WTC11 (cell line): ENCODE measurements at regions not wholly inside any gene's neighbourhood (a gene's known extent, or its start where the extent isn't known, plus 50 kb on each side); places are given as distances from the start of the nearest gene placed in this dataset.

Source experiments
- ATAC-seq: fragments of 200-7000 bp; cut with Tn5 transposase; 2 replicates; pipeline ENCODE4 v1.10.0; 2021; ENCODE audit warnings: mild to moderate bottlenecking, moderate library complexity
- CTCF ChIA-PET: fragments of 300-600 bp; sonication (Branson Sonifier 250); formaldehyde crosslinking; loops from one replicate; lab custom pipeline; 2021; ENCODE audit warnings: antibody characterized with exemption; lab: Charles Lee
- POLR2A ChIA-PET: fragments of 350-600 bp; sonication (Branson Sonifier 250); formaldehyde crosslinking; loops from one replicate; lab custom pipeline; 2021; ENCODE audit warnings: antibody characterized with exemption; lab: Charles Lee
- DNase-seq: peaks from one replicate; pipeline ENCODE4 v3.0.0; 2021; ENCODE audit warnings: low spot score
- H3K27ac Mint-ChIP-seq: 2 replicates; pipeline ENCODE4 v1.8.0; 2021; ENCODE audit warnings: mixed read lengths
- H3K27me3 Mint-ChIP-seq: 2 replicates; pipeline ENCODE4 v1.8.0; 2021; ENCODE audit warnings: low read depth, mild to moderate bottlenecking, moderate library complexity, mixed read lengths
- H3K36me3 Mint-ChIP-seq: 2 replicates; pipeline ENCODE4 v1.8.0; 2021; ENCODE audit warnings: mixed read lengths
- H3K4me1 Mint-ChIP-seq: 2 replicates; pipeline ENCODE4 v1.8.0; 2022; ENCODE audit warnings: mixed read lengths
- H3K4me3 Mint-ChIP-seq: 2 replicates; pipeline ENCODE4 v1.8.0; 2021; ENCODE audit warnings: mild to moderate bottlenecking, moderate library complexity, mixed read lengths
- H3K9me3 Mint-ChIP-seq: 2 replicates; pipeline ENCODE4 v1.8.0; 2021; ENCODE audit warnings: mixed read lengths
- ATF6 ChIP-seq: sonication (generic); formaldehyde crosslinking; IDR thresholded peaks from 2 replicates; pipeline ENCODE4 v1.8.1; 2023; ENCODE audit warnings: mild to moderate bottlenecking, missing genetic modification reagents
- CBFB ChIP-seq: sonication (generic); formaldehyde crosslinking; IDR thresholded peaks from 2 replicates; pipeline ENCODE4 v1.8.1; 2022; ENCODE audit warnings: mild to moderate bottlenecking, low read depth, missing genetic modification reagents
- CREB1 ChIP-seq: sonication (generic); formaldehyde crosslinking; IDR thresholded peaks from 2 replicates; pipeline ENCODE4 v1.8.0; 2023; ENCODE audit warnings: mild to moderate bottlenecking, missing genetic modification reagents
- ESRRA ChIP-seq: sonication (generic); formaldehyde crosslinking; IDR thresholded peaks from 2 replicates; pipeline ENCODE4 v1.8.1; 2022; ENCODE audit warnings: mild to moderate bottlenecking, missing genetic modification reagents, borderline replicate concordance
- GABPB1 ChIP-seq: sonication (generic); formaldehyde crosslinking; IDR thresholded peaks from 2 replicates; pipeline ENCODE4 v1.8.1; 2023; ENCODE audit warnings: mild to moderate bottlenecking, missing genetic modification reagents
- IRF1 ChIP-seq: sonication (generic); formaldehyde crosslinking; IDR thresholded peaks from 2 replicates; pipeline ENCODE4 v1.8.0; 2023; ENCODE audit warnings: missing genetic modification reagents
- JAZF1 ChIP-seq: fragments of 250-450 bp; sonication (Bioruptor Pico); IDR thresholded peaks from 2 replicates; pipeline ENCODE4 v1.9.0; 2021; ENCODE audit warnings: moderate library complexity, mild to moderate bottlenecking, inconsistent platforms
- MAX ChIP-seq: sonication (generic); formaldehyde crosslinking; IDR thresholded peaks from 2 replicates; pipeline ENCODE4 v1.8.0; 2022; ENCODE audit warnings: mild to moderate bottlenecking, missing genetic modification reagents
- MXD4 ChIP-seq: fragments of 250-450 bp; sonication (Bioruptor Pico); IDR thresholded peaks from 2 replicates; pipeline ENCODE4 v1.8.0; 2021; ENCODE audit warnings: mild to moderate bottlenecking, moderate library complexity, borderline replicate concordance
- RORB ChIP-seq: fragments of 250-450 bp; sonication (Bioruptor Pico); IDR thresholded peaks from 2 replicates; pipeline ENCODE4 v1.9.0; 2021; ENCODE audit warnings: mild to moderate bottlenecking
- SMAD3 ChIP-seq: sonication (generic); formaldehyde crosslinking; IDR thresholded peaks from 2 replicates; pipeline ENCODE4 v1.8.0; 2022; ENCODE audit warnings: missing genetic modification reagents, mild to moderate bottlenecking, borderline replicate concordance
- TCF7 ChIP-seq: sonication (generic); formaldehyde crosslinking; IDR thresholded peaks from 2 replicates; pipeline ENCODE4 v1.8.0; 2022; ENCODE audit warnings: mild to moderate bottlenecking, low read depth, missing genetic modification reagents, moderate library complexity
- TEAD4 ChIP-seq: sonication (generic); formaldehyde crosslinking; IDR thresholded peaks from 2 replicates; pipeline ENCODE4 v1.8.0; 2022; ENCODE audit warnings: mild to moderate bottlenecking, missing genetic modification reagents
- TP53 ChIP-seq: sonication (generic); formaldehyde crosslinking; IDR thresholded peaks from 2 replicates; pipeline ENCODE4 v1.8.1; 2023; ENCODE audit warnings: mild to moderate bottlenecking, missing genetic modification reagents
- ZNF232 ChIP-seq: sonication (generic); formaldehyde crosslinking; IDR thresholded peaks from 2 replicates; pipeline ENCODE4 v1.8.0; 2022; ENCODE audit warnings: mild to moderate bottlenecking, missing genetic modification reagents
- ZNF317 ChIP-seq: sonication (generic); formaldehyde crosslinking; IDR thresholded peaks from 2 replicates; pipeline ENCODE4 v1.8.1; 2023; ENCODE audit warnings: low read depth, mild to moderate bottlenecking, moderate library complexity, missing genetic modification reagents, borderline replicate concordance
- TF ChIP-seq, protein P1 (sequence below): fragments of 250-450 bp; sonication (Bioruptor Pico); IDR thresholded peaks from 2 replicates; pipeline ENCODE4 v2.1.2; 2022; ENCODE audit warnings: mild to moderate bottlenecking, moderate library complexity
- TF ChIP-seq, protein P2 (sequence below): fragments of 250-450 bp; sonication (Bioruptor Pico); conservative IDR thresholded peaks from 2 replicates; pipeline ENCODE4 v1.9.0; 2021; ENCODE audit warnings: mild to moderate bottlenecking
- TF ChIP-seq, protein P3 (sequence below): sonication (generic); formaldehyde crosslinking; IDR thresholded peaks from 2 replicates; pipeline ENCODE4 v1.8.1; 2022; ENCODE audit warnings: missing genetic modification reagents, borderline replicate concordance
- TF ChIP-seq, protein P4 (sequence below): sonication (generic); formaldehyde crosslinking; IDR thresholded peaks from 2 replicates; pipeline ENCODE4 v1.8.0; 2022; ENCODE audit warnings: mild to moderate bottlenecking, missing genetic modification reagents
- TF ChIP-seq, protein P5 (sequence below): sonication (generic); formaldehyde crosslinking; IDR thresholded peaks from 2 replicates; pipeline ENCODE4 v1.8.0; 2023; ENCODE audit warnings: mild to moderate bottlenecking, missing genetic modification reagents
- TF ChIP-seq, protein P6 (sequence below): sonication (generic); formaldehyde crosslinking; IDR thresholded peaks from 2 replicates; pipeline ENCODE4 v1.8.1; 2022; ENCODE audit warnings: low read depth, mild to moderate bottlenecking, moderate library complexity, missing genetic modification reagents, borderline replicate concordance

DNA sequence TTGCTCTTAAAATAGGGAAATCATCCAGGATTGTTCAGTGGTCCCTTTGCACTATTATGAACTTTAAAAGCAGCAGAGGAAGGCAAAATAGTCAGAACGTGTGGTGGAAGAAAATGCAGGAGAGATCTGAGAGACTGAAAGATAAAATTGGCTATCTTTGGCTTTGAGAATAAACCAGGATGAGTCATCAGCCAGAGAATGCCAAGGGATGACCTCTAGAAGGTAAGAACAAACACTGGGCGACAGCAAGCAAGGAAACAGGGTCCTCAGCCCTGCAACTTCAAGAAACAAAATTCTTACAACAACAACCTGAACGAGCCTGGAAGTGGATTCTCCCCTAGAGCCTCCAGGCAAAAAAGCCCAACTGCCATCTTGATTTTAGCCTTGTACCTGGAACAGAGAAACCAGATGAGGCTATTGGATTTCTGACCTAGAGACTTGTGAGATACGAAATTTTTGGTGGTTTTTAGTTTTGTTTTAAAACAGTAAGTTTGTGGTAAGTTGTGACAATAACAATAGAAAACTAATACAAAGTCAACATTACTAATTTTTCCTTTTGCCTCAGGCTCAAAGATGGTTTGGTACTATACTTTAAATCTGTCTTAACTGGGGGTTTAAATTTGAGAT, 130.2 kb upstream of the CNTNAP2 start:
- Mint-ChIP-seq H3K4me1 (no peaks in the 10 kb centered on the region), H3K27ac (peak overlapping the region; percentile 33; the same call in 1 of the 2 replicates), H3K36me3 (no peaks in the 10 kb centered on the region), H3K9me3 (peaks cover 5% of the 10 kb centered on the region), H3K27me3 (no peaks in the 10 kb centered on the region), H3K4me3 (no peak overlapping the region)
- TF ChIP-seq ZNF232 (CRISPR knock-in tag): no peak
- TF ChIP-seq RORB (CRISPR knock-in tag): no peak
- TF ChIP-seq ESRRA (CRISPR knock-in tag): no peak
- TF ChIP-seq TCF7: no peak
- no peak for TF ChIP-seq MAX (CRISPR knock-in tag)
- TF ChIP-seq, protein P1, sequence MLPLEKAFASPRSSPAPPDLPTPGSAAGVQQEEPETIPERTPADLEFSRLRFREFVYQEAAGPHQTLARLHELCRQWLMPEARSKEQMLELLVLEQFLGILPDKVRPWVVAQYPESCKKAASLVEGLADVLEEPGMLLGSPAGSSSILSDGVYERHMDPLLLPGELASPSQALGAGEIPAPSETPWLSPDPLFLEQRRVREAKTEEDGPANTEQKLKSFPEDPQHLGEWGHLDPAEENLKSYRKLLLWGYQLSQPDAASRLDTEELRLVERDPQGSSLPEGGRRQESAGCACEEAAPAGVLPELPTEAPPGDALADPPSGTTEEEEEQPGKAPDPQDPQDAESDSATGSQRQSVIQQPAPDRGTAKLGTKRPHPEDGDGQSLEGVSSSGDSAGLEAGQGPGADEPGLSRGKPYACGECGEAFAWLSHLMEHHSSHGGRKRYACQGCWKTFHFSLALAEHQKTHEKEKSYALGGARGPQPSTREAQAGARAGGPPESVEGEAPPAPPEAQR (CRISPR knock-in tag): no peak
- no peak for TF ChIP-seq CBFB (CRISPR knock-in tag)
- no peak for TF ChIP-seq JAZF1 (CRISPR knock-in tag)
- TF ChIP-seq ATF6: no peak
- TF ChIP-seq, protein P2, sequence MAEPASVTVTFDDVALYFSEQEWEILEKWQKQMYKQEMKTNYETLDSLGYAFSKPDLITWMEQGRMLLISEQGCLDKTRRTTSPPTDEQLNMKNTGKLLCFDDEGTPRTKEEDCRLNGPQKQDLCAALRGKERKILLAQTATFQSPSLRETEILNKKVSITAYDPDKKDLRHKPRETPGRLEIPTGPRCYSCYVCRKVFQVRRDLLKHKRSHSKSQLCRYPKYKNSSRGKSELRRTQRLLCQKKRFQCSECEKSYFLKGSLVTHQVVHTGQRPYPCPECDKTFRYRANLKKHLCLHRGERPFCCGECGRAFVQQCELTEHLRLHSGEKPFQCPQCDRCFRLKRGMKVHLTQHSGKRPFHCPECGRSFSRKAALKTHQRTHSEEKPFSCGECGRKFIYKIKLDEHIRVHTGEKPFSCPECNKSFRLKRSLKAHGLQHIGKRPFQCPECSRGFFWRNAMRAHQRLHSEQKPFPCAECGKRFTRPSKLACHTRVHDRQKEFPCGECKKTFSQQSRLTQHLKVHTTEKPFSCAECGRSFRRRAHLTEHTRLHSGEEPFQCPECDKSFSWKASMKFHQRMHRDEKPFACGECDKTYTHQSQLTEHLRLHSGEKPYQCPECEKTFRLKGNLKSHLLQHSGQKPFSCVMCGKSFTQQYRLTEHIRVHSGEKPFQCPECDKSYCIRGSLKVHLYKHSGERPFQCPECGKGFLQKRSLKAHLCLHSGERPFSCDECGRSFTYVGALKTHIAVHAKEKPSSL (CRISPR knock-in tag): no peak
- TF ChIP-seq, protein P3, sequence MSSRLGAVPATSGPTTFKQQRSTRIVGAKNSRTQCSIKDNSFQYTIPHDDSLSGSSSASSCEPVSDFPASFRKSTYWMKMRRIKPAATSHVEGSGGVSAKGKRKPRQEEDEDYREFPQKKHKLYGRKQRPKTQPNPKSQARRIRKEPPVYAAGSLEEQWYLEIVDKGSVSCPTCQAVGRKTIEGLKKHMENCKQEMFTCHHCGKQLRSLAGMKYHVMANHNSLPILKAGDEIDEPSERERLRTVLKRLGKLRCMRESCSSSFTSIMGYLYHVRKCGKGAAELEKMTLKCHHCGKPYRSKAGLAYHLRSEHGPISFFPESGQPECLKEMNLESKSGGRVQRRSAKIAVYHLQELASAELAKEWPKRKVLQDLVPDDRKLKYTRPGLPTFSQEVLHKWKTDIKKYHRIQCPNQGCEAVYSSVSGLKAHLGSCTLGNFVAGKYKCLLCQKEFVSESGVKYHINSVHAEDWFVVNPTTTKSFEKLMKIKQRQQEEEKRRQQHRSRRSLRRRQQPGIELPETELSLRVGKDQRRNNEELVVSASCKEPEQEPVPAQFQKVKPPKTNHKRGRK (CRISPR knock-in tag): no peak
- TF ChIP-seq TP53 (CRISPR knock-in tag): no peak
- no peak for TF ChIP-seq MXD4 (CRISPR knock-in tag)
- DNase-seq (no peak), ATAC-seq (no peak; the same call in 1 of the 2 replicates)
- POLR2A ChIA-PET: no interaction called here
- CTCF ChIA-PET: no interaction called here

DNA sequence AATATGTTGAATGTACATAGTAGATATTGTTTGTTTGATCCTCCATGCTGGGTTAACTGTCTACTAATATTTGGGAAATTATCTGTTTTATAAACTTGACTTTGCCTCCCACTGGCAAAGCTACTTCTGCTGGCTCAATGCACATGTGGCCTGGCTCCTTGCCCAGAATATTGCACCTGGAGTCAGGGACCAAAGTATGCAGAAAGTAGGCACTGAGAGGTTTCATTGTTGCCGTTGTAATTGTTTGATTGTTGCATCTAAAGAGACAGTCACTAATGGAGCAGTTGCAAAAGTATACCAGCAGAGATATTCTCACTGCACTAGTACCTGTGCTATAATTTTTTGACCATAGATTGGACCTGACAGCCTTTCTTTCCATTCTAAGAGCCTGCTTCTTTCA, 137.8 kb upstream of the CNTNAP2 start:
- ATAC-seq: no peak
- H3K9me3 Mint-ChIP-seq: 0 out of 2 replicates have a peak, but pooled peaks cover 7% of the 10 kb centered on the region

More for the DNA sequence above, 137.8 kb upstream of the CNTNAP2 start:
- Mint-ChIP-seq H3K27me3 (peaks cover 3% of the 10 kb centered on the region; the same call in 1 of the 2 replicates), H3K4me3 (no peak overlapping the region), H3K36me3 (no peaks in the 10 kb centered on the region), H3K4me1 (peaks cover 3% of the 10 kb centered on the region; the same call in 1 of the 2 replicates), H3K27ac (no peak overlapping the region)
- ChIA-PET CTCF (no interaction called here), POLR2A (no interaction called here)
- TF ChIP-seq JAZF1 (CRISPR knock-in tag) (no peak), SMAD3 (CRISPR knock-in tag) (no peak), ZNF317 (no peak), TEAD4 (no peak), CREB1 (no peak), GABPB1 (CRISPR knock-in tag) (no peak), IRF1 (CRISPR knock-in tag) (no peak)
- TF ChIP-seq, protein P4, sequence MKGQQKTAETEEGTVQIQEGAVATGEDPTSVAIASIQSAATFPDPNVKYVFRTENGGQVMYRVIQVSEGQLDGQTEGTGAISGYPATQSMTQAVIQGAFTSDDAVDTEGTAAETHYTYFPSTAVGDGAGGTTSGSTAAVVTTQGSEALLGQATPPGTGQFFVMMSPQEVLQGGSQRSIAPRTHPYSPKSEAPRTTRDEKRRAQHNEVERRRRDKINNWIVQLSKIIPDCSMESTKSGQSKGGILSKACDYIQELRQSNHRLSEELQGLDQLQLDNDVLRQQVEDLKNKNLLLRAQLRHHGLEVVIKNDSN (CRISPR knock-in tag): no peak
- TF ChIP-seq, protein P5, sequence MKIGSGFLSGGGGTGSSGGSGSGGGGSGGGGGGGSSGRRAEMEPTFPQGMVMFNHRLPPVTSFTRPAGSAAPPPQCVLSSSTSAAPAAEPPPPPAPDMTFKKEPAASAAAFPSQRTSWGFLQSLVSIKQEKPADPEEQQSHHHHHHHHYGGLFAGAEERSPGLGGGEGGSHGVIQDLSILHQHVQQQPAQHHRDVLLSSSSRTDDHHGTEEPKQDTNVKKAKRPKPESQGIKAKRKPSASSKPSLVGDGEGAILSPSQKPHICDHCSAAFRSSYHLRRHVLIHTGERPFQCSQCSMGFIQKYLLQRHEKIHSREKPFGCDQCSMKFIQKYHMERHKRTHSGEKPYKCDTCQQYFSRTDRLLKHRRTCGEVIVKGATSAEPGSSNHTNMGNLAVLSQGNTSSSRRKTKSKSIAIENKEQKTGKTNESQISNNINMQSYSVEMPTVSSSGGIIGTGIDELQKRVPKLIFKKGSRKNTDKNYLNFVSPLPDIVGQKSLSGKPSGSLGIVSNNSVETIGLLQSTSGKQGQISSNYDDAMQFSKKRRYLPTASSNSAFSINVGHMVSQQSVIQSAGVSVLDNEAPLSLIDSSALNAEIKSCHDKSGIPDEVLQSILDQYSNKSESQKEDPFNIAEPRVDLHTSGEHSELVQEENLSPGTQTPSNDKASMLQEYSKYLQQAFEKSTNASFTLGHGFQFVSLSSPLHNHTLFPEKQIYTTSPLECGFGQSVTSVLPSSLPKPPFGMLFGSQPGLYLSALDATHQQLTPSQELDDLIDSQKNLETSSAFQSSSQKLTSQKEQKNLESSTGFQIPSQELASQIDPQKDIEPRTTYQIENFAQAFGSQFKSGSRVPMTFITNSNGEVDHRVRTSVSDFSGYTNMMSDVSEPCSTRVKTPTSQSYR (CRISPR knock-in tag): no peak
- TF ChIP-seq, protein P6, sequence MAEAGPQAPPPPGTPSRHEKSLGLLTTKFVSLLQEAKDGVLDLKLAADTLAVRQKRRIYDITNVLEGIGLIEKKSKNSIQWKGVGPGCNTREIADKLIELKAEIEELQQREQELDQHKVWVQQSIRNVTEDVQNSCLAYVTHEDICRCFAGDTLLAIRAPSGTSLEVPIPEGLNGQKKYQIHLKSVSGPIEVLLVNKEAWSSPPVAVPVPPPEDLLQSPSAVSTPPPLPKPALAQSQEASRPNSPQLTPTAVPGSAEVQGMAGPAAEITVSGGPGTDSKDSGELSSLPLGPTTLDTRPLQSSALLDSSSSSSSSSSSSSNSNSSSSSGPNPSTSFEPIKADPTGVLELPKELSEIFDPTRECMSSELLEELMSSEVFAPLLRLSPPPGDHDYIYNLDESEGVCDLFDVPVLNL (CRISPR knock-in tag): no peak
- DNase-seq: no peak
